Loucy (cell line): ENCODE measurements at regions not wholly inside any gene's neighbourhood (a gene's known extent, or its start where the extent isn't known, plus 50 kb on each side); places are given as distances from the start of the nearest gene placed in this dataset.

Experiments
- CTCF ChIP-seq: fragments of 200-600 bp; sonication (generic); conservative IDR thresholded peaks from 2 replicates; pipeline ENCODE4 v1.5.1; 2014; ENCODE audit warnings: mild to moderate bottlenecking, antibody characterized with exemption, low read length
- EZH2phosphoT487 ChIP-seq: fragments of 200-600 bp; IDR thresholded peaks from 2 replicates; pipeline ENCODE4 v1.6.1; 2018; ENCODE audit warnings: antibody characterized with exemption, mild to moderate bottlenecking, moderate library complexity, borderline replicate concordance

GRCh38 chr16:13463619-13464018 lies 456.3 kb upstream of the ERCC4 start:
- no peak for TF ChIP-seq CTCF
- no peak for TF ChIP-seq EZH2phosphoT487
